HEK293 (cell line): ENCODE measurements at regions not wholly inside any gene's neighbourhood (a gene's known extent, or its start where the extent isn't known, plus 50 kb on each side); places are given as distances from the start of the nearest gene placed in this dataset.

Experiments used
- CTCF ChIA-PET: fragments of 350-600 bp; formaldehyde crosslinking; extraction: SDS; loops from one replicate; lab custom pipeline; 2021; ENCODE audit warnings: antibody characterized with exemption; lab: Yijun Ruan, JAX
- POLR2A ChIA-PET: fragments of 300-600 bp; formaldehyde crosslinking; extraction: SDS; loops from one replicate; lab custom pipeline; 2020; ENCODE audit warnings: antibody characterized with exemption, inconsistent platforms; lab: Yijun Ruan, JAX
- H3K27ac ChIP-seq: fragments of 200-500 bp; sonication (Bioruptor generic); 2 replicates; pipeline ENCODE4 v1.5.1; 2014; ENCODE audit warnings: low read depth, low read length, control low read depth, inconsistent platforms; ENCODE audit errors: extremely low read depth
- H3K36me3 ChIP-seq, 2 experiments: fragments of 200-500 bp in 1 of 2; sonication (Bioruptor generic) in 1 of 2; 1 replicate in 1 of 2; 2 replicates in 1 of 2; pipeline ENCODE4 v1.5.1; 2014 to 2017; ENCODE audit warnings: inconsistent platforms in 2 of 2, low read length in 2 of 2; ENCODE audit not compliant: control insufficient read depth in 2 of 2, insufficient read depth in 1 of 2
- H3K4me1 ChIP-seq: fragments of 200-500 bp; sonication (Bioruptor generic); 2 replicates; pipeline ENCODE4 v1.5.1; 2014; ENCODE audit warnings: mild to moderate bottlenecking, low read length, inconsistent platforms; ENCODE audit not compliant: control insufficient read depth, insufficient read depth
- H3K4me3 ChIP-seq: 2 replicates; pipeline ENCODE4 v1.5.1; 2011; ENCODE audit warnings: low read depth, mild to moderate bottlenecking, control low read depth, low read length, moderate library complexity
- H3K9me3 ChIP-seq: fragments of 200-500 bp; sonication (Bioruptor generic); 2 replicates; pipeline ENCODE4 v1.5.1; 2014; ENCODE audit warnings: low read depth, low read length, inconsistent platforms; ENCODE audit not compliant: control insufficient read depth, insufficient read depth
- REST ChIP-seq: fragments of 450-650 bp; formaldehyde crosslinking; IDR thresholded peaks from 2 replicates; pipeline ENCODE4 v1.5.1; 2016; ENCODE audit warnings: missing biosample characterization, missing genetic modification characterization
- SCRT2 ChIP-seq: fragments of 450-650 bp; formaldehyde crosslinking; IDR thresholded peaks from 2 replicates; pipeline ENCODE4 v1.5.1; 2016; ENCODE audit warnings: missing biosample characterization, missing genetic modification characterization
- YY2 ChIP-seq: fragments of 450-650 bp; formaldehyde crosslinking; IDR thresholded peaks from 2 replicates; pipeline ENCODE4 v1.5.1; 2016; ENCODE audit warnings: missing biosample characterization, missing genetic modification characterization
- ZBTB17 ChIP-seq: fragments of 450-650 bp; formaldehyde crosslinking; IDR thresholded peaks from 2 replicates; pipeline ENCODE4 v1.5.1; 2016; ENCODE audit warnings: missing biosample characterization, missing genetic modification characterization
- ZBTB20 ChIP-seq: fragments of 450-650 bp; formaldehyde crosslinking; IDR thresholded peaks from 2 replicates; pipeline ENCODE4 v1.5.1; 2016; ENCODE audit warnings: missing biosample characterization, missing genetic modification characterization
- ZBTB44 ChIP-seq: fragments of 450-650 bp; IDR thresholded peaks from 2 replicates; pipeline ENCODE4 v1.5.1; 2018; ENCODE audit warnings: missing biosample characterization, mild to moderate bottlenecking, missing genetic modification characterization
- ZNF292 ChIP-seq: fragments of 450-650 bp; formaldehyde crosslinking; IDR thresholded peaks from 2 replicates; pipeline ENCODE4 v1.5.1; 2016; ENCODE audit warnings: low read depth, missing biosample characterization, missing genetic modification characterization, borderline replicate concordance
- ZNF311 ChIP-seq: fragments of 450-650 bp; formaldehyde crosslinking; IDR thresholded peaks from 2 replicates; pipeline ENCODE4 v1.5.1; 2017; ENCODE audit warnings: missing biosample characterization, missing genetic modification characterization, borderline replicate concordance
- ZNF391 ChIP-seq: fragments of 450-650 bp; formaldehyde crosslinking; IDR thresholded peaks from 2 replicates; pipeline ENCODE4 v1.5.1; 2016; ENCODE audit warnings: low read depth, missing biosample characterization, missing genetic modification characterization, borderline replicate concordance
- ZNF518A ChIP-seq: fragments of 450-650 bp; formaldehyde crosslinking; conservative IDR thresholded peaks from 2 replicates; pipeline ENCODE4 v1.5.1; 2016; ENCODE audit warnings: low read depth, missing biosample characterization, missing genetic modification characterization
- ZNF549 ChIP-seq: fragments of 450-650 bp; IDR thresholded peaks from 2 replicates; pipeline ENCODE4 v1.5.1; 2018; ENCODE audit warnings: missing biosample characterization, missing genetic modification characterization, mild to moderate bottlenecking, inconsistent platforms, moderate library complexity
- ZNF701 ChIP-seq: fragments of 450-650 bp; formaldehyde crosslinking; IDR thresholded peaks from 2 replicates; pipeline ENCODE4 v1.5.1; 2016; ENCODE audit warnings: missing biosample characterization, missing genetic modification characterization
- ZNF785 ChIP-seq: fragments of 450-650 bp; formaldehyde crosslinking; IDR thresholded peaks from 2 replicates; pipeline ENCODE4 v1.5.1; 2016; ENCODE audit warnings: missing biosample characterization, missing genetic modification characterization
- ZNF843 ChIP-seq: fragments of 450-650 bp; formaldehyde crosslinking; IDR thresholded peaks from 2 replicates; pipeline ENCODE4 v1.5.1; 2016; ENCODE audit warnings: missing biosample characterization, missing genetic modification characterization
- ZSCAN30 ChIP-seq: fragments of 450-650 bp; IDR thresholded peaks from 2 replicates; pipeline ENCODE4 v1.5.1; 2018; ENCODE audit warnings: missing biosample characterization, mild to moderate bottlenecking, missing genetic modification characterization, moderate library complexity
- TF ChIP-seq, protein P1 (sequence below): fragments of 450-650 bp; formaldehyde crosslinking; IDR thresholded peaks from 2 replicates; pipeline ENCODE4 v1.5.1; 2016; ENCODE audit warnings: missing biosample characterization, missing genetic modification characterization, borderline replicate concordance
- TF ChIP-seq, protein P2 (sequence below): fragments of 450-650 bp; formaldehyde crosslinking; IDR thresholded peaks from 2 replicates; pipeline ENCODE4 v1.5.1; 2017; ENCODE audit warnings: missing biosample characterization, missing genetic modification characterization

GRCh38 chr13:74839656-74840055 lies 642.3 kb downstream of the TBC1D4 start (continued):
- TF ChIP-seq, protein P1, sequence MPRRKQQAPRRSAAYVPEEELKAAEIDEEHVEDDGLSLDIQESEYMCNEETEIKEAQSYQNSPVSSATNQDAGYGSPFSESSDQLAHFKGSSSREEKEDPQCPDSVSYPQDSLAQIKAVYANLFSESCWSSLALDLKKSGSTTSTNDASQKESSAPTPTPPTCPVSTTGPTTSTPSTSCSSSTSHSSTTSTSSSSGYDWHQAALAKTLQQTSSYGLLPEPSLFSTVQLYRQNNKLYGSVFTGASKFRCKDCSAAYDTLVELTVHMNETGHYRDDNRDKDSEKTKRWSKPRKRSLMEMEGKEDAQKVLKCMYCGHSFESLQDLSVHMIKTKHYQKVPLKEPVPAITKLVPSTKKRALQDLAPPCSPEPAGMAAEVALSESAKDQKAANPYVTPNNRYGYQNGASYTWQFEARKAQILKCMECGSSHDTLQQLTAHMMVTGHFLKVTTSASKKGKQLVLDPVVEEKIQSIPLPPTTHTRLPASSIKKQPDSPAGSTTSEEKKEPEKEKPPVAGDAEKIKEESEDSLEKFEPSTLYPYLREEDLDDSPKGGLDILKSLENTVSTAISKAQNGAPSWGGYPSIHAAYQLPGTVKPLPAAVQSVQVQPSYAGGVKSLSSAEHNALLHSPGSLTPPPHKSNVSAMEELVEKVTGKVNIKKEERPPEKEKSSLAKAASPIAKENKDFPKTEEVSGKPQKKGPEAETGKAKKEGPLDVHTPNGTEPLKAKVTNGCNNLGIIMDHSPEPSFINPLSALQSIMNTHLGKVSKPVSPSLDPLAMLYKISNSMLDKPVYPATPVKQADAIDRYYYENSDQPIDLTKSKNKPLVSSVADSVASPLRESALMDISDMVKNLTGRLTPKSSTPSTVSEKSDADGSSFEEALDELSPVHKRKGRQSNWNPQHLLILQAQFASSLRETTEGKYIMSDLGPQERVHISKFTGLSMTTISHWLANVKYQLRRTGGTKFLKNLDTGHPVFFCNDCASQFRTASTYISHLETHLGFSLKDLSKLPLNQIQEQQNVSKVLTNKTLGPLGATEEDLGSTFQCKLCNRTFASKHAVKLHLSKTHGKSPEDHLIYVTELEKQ = no peak
- TF ChIP-seq, protein P2, sequence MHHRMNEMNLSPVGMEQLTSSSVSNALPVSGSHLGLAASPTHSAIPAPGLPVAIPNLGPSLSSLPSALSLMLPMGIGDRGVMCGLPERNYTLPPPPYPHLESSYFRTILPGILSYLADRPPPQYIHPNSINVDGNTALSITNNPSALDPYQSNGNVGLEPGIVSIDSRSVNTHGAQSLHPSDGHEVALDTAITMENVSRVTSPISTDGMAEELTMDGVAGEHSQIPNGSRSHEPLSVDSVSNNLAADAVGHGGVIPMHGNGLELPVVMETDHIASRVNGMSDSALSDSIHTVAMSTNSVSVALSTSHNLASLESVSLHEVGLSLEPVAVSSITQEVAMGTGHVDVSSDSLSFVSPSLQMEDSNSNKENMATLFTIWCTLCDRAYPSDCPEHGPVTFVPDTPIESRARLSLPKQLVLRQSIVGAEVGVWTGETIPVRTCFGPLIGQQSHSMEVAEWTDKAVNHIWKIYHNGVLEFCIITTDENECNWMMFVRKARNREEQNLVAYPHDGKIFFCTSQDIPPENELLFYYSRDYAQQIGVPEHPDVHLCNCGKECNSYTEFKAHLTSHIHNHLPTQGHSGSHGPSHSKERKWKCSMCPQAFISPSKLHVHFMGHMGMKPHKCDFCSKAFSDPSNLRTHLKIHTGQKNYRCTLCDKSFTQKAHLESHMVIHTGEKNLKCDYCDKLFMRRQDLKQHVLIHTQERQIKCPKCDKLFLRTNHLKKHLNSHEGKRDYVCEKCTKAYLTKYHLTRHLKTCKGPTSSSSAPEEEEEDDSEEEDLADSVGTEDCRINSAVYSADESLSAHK (tag by site-specific recombination) = no peak
- TF ChIP-seq ZNF843 (no peak), ZBTB20 (tag by site-specific recombination) (no peak)

DNA sequence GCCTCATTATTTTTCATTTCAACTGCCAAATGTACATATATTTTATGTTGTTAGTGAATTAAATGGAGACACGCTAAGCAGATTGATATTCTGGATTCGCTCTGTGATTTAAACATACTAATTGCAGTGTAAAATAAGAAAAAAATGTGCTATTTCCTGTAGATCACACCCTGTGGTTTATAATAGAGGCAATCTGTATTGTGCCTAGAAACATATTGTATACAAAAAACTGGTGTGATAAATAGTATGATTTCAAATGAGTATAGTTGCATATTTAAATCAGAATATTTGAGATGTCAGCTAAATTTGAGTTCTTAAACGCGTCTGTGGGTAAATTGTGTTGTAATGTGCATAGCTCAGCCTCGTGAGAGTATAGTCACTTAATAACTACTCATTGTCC lies 643.9 kb downstream of the TBC1D4 start:
- POLR2A ChIA-PET = no interaction called here
- H3K4me1 ChIP-seq = no peaks in the 10 kb centered on the region
- no peaks in the 10 kb centered on the region for H3K36me3 ChIP-seq
- TF ChIP-seq REST (tag by site-specific recombination) (no peak), ZNF311 (tag by site-specific recombination) (no peak), ZNF391 (tag by site-specific recombination) (no peak), ZNF292 (tag by site-specific recombination) (no peak), ZNF785 (tag by site-specific recombination) (no peak), ZNF701 (tag by site-specific recombination) (no peak), ZNF549 (tag by site-specific recombination) (no peak), ZBTB17 (tag by site-specific recombination) (no peak), ZSCAN30 (tag by site-specific recombination) (no peak), SCRT2 (tag by site-specific recombination) (no peak), YY2 (tag by site-specific recombination) (no peak), ZBTB44 (tag by site-specific recombination) (no peak), ZNF518A (tag by site-specific recombination) (no peak)
- no peaks in the 10 kb centered on the region for H3K9me3 ChIP-seq
- no peak overlapping the region for H3K27ac ChIP-seq
- H3K4me3 ChIP-seq = no peak overlapping the region
- CTCF ChIA-PET = no interaction called here
